ENCODE measurements at regions not wholly inside any gene's neighbourhood (a gene's known extent, or its start where the extent isn't known, plus 50 kb on each side); places are given as distances from the start of the nearest gene placed in this dataset.

DNA sequence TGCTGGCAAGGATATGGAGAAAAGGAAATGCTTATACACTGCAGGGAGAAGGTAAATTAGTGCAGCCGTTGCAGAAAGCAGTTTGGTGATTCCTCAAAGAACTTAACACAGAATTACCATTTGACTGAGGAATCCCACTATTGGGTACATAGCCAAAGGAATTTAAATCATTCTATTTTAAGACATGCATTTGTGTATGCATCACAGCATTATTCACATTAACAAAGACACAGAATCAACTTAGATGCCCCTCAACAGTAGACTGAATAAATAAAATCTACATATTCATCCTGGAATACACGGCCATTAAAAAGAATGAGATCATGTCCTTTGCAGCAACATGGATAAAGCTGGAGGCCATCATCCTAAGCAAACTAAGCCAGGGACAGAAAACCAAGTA is 510.1 kb upstream of the CDH9 start:
- no peak overlapping the region for H3K27ac ChIP-seq
- TF ChIP-seq, protein P1, sequence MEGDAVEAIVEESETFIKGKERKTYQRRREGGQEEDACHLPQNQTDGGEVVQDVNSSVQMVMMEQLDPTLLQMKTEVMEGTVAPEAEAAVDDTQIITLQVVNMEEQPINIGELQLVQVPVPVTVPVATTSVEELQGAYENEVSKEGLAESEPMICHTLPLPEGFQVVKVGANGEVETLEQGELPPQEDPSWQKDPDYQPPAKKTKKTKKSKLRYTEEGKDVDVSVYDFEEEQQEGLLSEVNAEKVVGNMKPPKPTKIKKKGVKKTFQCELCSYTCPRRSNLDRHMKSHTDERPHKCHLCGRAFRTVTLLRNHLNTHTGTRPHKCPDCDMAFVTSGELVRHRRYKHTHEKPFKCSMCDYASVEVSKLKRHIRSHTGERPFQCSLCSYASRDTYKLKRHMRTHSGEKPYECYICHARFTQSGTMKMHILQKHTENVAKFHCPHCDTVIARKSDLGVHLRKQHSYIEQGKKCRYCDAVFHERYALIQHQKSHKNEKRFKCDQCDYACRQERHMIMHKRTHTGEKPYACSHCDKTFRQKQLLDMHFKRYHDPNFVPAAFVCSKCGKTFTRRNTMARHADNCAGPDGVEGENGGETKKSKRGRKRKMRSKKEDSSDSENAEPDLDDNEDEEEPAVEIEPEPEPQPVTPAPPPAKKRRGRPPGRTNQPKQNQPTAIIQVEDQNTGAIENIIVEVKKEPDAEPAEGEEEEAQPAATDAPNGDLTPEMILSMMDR (conservative IDR thresholded peaks at IDR 0.05), result no peak

DNA sequence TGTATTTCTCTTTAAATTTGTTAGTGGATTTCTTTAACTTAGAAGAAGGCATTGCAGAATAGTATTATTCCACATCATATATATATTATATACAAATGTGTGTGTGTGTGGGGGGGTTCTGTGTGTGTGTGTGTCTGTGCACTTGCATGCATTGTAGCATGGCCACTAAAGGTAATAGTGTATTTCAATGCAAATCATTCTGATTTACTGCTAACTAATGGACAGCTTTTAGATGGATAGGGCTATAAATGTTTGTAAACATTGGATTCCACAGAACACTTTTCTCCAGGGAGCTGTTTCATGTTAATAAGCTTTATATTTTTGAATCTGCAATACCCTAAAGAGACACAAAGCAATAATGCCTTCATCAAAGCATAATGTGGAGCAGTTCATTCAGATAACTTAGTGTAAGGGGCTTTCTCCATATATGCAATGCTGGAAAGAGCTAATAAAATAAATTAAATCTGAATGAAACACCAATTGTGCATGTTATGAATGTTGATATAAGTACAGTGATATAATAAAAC is 496.7 kb upstream of the CDH9 start:
- H3K27ac ChIP-seq, result no peak overlapping the region
- TF ChIP-seq, protein P1 (conservative IDR thresholded peaks at IDR 0.05), result no peak

DNA sequence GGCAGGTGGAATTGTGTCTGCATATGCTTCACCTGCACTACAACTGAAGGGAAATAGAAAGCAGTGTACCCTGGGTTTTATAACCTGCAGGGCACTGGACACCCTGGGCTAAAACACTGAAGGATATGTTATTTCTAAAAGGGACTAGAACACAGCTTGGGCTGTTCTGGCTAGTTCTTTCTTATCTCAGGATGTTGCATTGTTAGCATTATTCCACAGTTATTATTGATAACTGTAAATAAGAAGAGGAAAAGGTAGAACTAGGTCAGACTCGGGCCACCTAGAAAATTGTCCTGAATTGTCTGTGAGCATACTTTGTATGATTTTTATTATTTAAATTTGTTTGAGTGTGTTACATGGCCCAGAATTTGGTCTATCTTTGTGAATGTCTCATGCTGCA is 493.9 kb upstream of the CDH9 start:
- TF ChIP-seq, protein P1 (conservative IDR thresholded peaks at IDR 0.05), result no peak
- no peak overlapping the region for H3K27ac ChIP-seq

DNA sequence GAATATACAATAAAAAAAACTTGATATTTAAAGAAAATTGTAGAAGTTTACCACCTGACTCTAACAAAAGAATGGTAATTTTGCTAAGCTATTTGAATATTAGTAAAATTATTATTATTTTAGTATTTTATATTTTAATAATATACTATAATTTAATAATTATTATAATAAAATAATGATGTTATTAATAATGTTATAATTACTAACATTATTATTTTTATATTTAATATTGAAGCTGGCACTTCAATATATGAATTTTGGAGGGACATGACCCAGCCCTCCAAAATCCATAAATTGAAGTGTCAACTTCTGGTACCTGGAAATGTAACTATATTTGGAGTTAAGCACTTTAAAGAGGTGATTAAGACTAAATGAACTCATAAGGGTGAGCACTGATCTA is 486.1 kb upstream of the CDH9 start:
- no peak overlapping the region for H3K27ac ChIP-seq
- TF ChIP-seq, protein P1 (conservative IDR thresholded peaks at IDR 0.05), result no peak

DNA sequence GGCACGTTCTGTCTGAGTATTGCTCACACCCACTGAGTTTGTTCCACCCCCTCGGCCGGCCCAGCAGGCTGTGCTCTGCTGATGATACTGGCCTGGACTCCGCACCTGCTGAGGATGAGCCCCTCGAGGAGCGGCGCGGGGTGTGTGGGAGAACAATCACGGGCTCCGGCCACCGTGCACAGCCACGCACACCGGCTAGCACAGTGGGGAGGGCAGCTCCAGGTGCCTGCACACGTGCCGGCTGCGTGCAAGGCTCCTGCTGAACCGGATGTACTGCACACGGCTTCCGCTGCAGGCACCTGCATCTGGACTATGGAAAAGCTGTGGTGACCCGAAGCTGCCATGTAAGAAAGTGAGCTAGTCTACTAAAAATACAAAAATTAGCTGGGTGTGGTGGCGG is 485.2 kb upstream of the CDH9 start:
- TF ChIP-seq, protein P1 (conservative IDR thresholded peaks at IDR 0.05), result no peak

DNA sequence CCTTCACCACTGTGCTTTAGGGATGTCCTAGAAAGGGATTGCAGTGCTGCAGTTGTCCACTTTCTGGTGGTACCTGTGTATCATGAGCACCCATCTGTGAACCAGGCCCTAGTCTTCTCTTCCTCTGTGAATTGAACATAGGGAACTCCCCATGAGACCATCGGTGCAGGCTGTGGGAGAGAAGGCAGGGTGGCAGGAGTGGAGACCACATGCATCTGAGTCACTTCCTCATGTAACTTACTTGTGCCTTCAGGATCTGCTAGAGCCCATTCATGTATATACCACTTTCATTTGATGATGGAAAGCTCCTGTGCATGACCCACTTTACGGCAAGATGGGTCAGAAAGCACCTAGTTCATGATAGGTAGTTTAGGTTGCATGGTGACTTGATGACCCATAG is 478.1 kb upstream of the CDH9 start:
- TF ChIP-seq, protein P1 (conservative IDR thresholded peaks at IDR 0.05), result no peak
- no peak overlapping the region for H3K27ac ChIP-seq

More for the DNA sequence above, 485.2 kb upstream of the CDH9 start:
- H3K27ac ChIP-seq, result no peak overlapping the region

DNA sequence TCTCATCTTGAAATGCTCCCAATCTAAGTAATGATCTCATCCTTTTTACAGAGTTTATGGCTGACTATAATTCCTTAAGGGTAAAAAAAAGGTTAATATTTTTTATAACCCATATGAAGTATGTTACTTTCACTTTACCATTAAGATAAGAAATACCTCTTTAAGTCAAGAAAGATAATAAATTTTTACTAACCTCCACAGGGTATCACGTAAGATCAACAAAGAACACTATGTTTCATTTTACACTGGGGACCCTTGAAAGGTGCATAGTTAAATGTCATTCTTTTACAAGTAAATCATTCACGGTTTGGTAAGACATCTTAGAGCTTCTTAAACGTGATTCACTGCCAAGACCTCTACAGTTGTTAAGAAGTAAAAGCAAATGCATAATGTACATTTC is 472.7 kb upstream of the CDH9 start:
- no peak overlapping the region for H3K27ac ChIP-seq
- TF ChIP-seq, protein P1 (conservative IDR thresholded peaks at IDR 0.05), result no peak

Data from VCaP (cell line).